GM19455 (cell line): ENCODE measurements at regions not wholly inside any gene's neighbourhood (a gene's known extent, or its start where the extent isn't known, plus 50 kb on each side); places are given as distances from the start of the nearest gene placed in this dataset.

Experiments
- ATAC-seq: cut with Tn5 transposase; IDR thresholded peaks from one replicate; pipeline ENCODE4 v1.9.1; 2021; ENCODE audit not compliant: unreplicated experiment

GRCh38 chr12:116654226-116654743 lies 83.6 kb downstream of the SPRING1 start:
- ATAC-seq: no peak

- no peak for ATAC-seq
Observed at GRCh38 chr12:116651089-116651488, 86.8 kb downstream of the SPRING1 start.

GRCh38 chr12:116650585-116651087 lies 87.2 kb downstream of the SPRING1 start:
- ATAC-seq: no peak

- no peak for ATAC-seq
Observed at GRCh38 chr12:116650062-116650461, 87.8 kb downstream of the SPRING1 start.

GRCh38 chr12:116647813-116648212 lies 88.6 kb downstream of the MAP1LC3B2 start:
- ATAC-seq: no peak

- no peak for ATAC-seq
Observed at GRCh38 chr12:116646901-116647300, 87.7 kb downstream of the MAP1LC3B2 start.

GRCh38 chr12:116644806-116645205 lies 85.6 kb downstream of the MAP1LC3B2 start:
- ATAC-seq: no peak

- ATAC-seq: no peak
Observed at GRCh38 chr12:116642683-116643082, 83.5 kb downstream of the MAP1LC3B2 start.

GRCh38 chr12:116642106-116642505 lies 82.9 kb downstream of the MAP1LC3B2 start:
- ATAC-seq: no peak

- no peak for ATAC-seq
Observed at GRCh38 chr12:116640281-116640680, 81.1 kb downstream of the MAP1LC3B2 start.

- no peak for ATAC-seq
Observed at GRCh38 chr12:116639765-116640164, 80.6 kb downstream of the MAP1LC3B2 start.

GRCh38 chr12:116638376-116638775 lies 79.2 kb downstream of the MAP1LC3B2 start:
- no peak for ATAC-seq

GRCh38 chr12:116637589-116638150 lies 78.5 kb downstream of the MAP1LC3B2 start:
- no peak for ATAC-seq

GRCh38 chr12:116636608-116637519 lies 77.7 kb downstream of the MAP1LC3B2 start:
- ATAC-seq: no peak

- ATAC-seq: no peak
Observed at GRCh38 chr12:116635487-116635886, 76.3 kb downstream of the MAP1LC3B2 start.

- ATAC-seq: no peak
Observed at GRCh38 chr12:116633476-116633875, 74.3 kb downstream of the MAP1LC3B2 start.

- no peak for ATAC-seq
Observed at GRCh38 chr12:116631619-116632018, 72.4 kb downstream of the MAP1LC3B2 start.

- ATAC-seq: no peak
Observed at GRCh38 chr12:116630762-116631161, 71.6 kb downstream of the MAP1LC3B2 start.

- no peak for ATAC-seq
Observed at GRCh38 chr12:116629480-116629879, 70.3 kb downstream of the MAP1LC3B2 start.

- ATAC-seq: no peak
Observed at GRCh38 chr12:116628989-116629388, 69.8 kb downstream of the MAP1LC3B2 start.

GRCh38 chr12:116628450-116628793 lies 69.2 kb downstream of the MAP1LC3B2 start:
- ATAC-seq: no peak
